Tibial artery (tissue), 4 donors: ENCODE measurements at regions not wholly inside any gene's neighbourhood (a gene's known extent, or its start where the extent isn't known, plus 50 kb on each side); places are given as distances from the start of the nearest gene placed in this dataset.
A peak's percentile ranks its signal among the peaks of the same experiment; 100 is the strongest.

Experiments used
- DNase-seq, 2 donors: peaks; one replicate each; pipeline ENCODE4 v3.0.0-alpha.2; 2019
- H3K27ac ChIP-seq, 2 donors: fragments of 200-600 bp; sonication (generic) in 1 of 2; 1 replicate in 1 of 2; 2 replicates in 1 of 2; pipeline ENCODE4 v1.5.1; 2018 to 2019; ENCODE audit warnings: mild to moderate bottlenecking in 1 of 2
- H3K27me3 ChIP-seq, 2 donors: fragments of 200-600 bp; sonication (generic) in 1 of 2; one replicate each; pipeline versions ENCODE4 v1.5.1 to v1.6.0; 2016 to 2019
- H3K36me3 ChIP-seq, 3 donors: fragments of 200-600 bp; sonication (generic) in 2 of 3; one replicate each; pipeline ENCODE4 v1.5.1; 2016 to 2019; ENCODE audit warnings: mild to moderate bottlenecking in 2 of 3
- H3K4me1 ChIP-seq, 4 donors: fragments of 200-600 bp; sonication (generic) in 2 of 4; 1 replicate in 3 of 4; 2 replicates in 1 of 4; pipeline ENCODE4 v1.5.1; 2016 to 2019
- H3K4me3 ChIP-seq, 2 donors: fragments of 200-600 bp; sonication (generic) in 1 of 2; 1 replicate in 1 of 2; 2 replicates in 1 of 2; pipeline ENCODE4 v1.5.1; 2018 to 2019; ENCODE audit warnings: mild to moderate bottlenecking in 2 of 2
- H3K9me3 ChIP-seq, 3 donors: fragments of 200-600 bp; sonication (generic) in 1 of 3; one replicate each; pipeline ENCODE4 v1.5.1; 2016 to 2019
- intact Hi-C: fragments of 100-400 bp; cut with DNase I; formaldehyde crosslinking; loops from one replicate; pipeline ENCODE4 v1.15.0; 2023; ENCODE audit warnings: low total_unique reads
- TF ChIP-seq, protein P1 (sequence below), 2 experiments: fragments of 200-600 bp in 1 of 2; fragments of 450-650 bp in 1 of 2; IDR thresholded peaks; one replicate each; pipeline ENCODE4 v1.5.1; 2017 to 2019; ENCODE audit warnings: antibody characterized with exemption in 2 of 2, mild to moderate bottlenecking in 1 of 2, moderate library complexity in 1 of 2

DNA sequence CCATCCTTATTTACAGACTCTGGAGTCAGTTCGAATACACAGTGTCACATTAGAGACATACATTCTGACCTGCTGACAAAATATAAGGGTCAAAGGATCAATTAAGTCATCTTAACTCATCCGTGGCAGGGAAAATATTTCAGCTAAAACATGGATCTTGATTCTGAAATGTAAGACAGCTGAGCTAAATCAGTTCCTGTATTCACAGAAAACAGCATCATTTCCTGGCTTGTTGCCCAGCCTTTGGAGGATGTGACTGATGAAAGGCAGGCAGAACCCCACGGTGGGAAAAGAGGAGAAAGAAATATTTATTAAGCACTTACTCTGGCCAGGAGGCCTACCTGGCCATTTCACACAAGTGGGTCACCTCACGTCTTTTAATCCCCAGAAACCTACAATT, 101.9 kb downstream of the GAS2L3 start:
- peak in 1 of 2 donors; percentile 44 for DNase-seq
- intact Hi-C loops, result no loop called here

DNA sequence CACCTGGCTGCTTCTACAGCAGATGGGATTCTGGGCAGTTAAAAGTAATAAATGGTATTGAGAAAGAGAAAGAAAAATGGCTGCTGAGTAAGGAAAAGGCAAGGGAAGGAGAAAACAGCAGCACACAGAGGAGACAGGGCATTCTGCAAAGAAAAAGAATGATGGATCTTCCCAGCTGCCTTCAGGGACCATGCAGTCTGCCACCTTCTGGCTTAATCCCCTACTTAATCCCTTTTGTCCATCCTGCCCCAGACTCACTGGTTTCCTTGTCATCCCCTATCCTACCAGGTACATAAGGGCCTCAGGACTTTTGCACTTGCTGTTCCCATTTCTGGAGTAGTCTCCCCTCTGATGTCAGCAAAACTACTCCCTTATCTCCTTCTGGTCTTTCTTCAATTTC, 107.6 kb downstream of the GAS2L3 start:
- H3K4me1 ChIP-seq, result no peaks in the 10 kb centered on the region
- intact Hi-C loops, result no loop called here

More for the DNA sequence above, 101.9 kb downstream of the GAS2L3 start:
- Histone ChIP-seq H3K9me3 (peaks cover 0 to 4% (median 0%) of the 10 kb centered on the region in 3 donors), H3K36me3 (no peaks in the 10 kb centered on the region), H3K4me3 (no peak overlapping the region), H3K4me1 (no peaks in the 10 kb centered on the region), H3K27ac (no peak overlapping the region), H3K27me3 (no peaks in the 10 kb centered on the region)
- TF ChIP-seq, protein P1, sequence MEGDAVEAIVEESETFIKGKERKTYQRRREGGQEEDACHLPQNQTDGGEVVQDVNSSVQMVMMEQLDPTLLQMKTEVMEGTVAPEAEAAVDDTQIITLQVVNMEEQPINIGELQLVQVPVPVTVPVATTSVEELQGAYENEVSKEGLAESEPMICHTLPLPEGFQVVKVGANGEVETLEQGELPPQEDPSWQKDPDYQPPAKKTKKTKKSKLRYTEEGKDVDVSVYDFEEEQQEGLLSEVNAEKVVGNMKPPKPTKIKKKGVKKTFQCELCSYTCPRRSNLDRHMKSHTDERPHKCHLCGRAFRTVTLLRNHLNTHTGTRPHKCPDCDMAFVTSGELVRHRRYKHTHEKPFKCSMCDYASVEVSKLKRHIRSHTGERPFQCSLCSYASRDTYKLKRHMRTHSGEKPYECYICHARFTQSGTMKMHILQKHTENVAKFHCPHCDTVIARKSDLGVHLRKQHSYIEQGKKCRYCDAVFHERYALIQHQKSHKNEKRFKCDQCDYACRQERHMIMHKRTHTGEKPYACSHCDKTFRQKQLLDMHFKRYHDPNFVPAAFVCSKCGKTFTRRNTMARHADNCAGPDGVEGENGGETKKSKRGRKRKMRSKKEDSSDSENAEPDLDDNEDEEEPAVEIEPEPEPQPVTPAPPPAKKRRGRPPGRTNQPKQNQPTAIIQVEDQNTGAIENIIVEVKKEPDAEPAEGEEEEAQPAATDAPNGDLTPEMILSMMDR (IDR thresholded peaks at IDR 0.05), result no peak

DNA sequence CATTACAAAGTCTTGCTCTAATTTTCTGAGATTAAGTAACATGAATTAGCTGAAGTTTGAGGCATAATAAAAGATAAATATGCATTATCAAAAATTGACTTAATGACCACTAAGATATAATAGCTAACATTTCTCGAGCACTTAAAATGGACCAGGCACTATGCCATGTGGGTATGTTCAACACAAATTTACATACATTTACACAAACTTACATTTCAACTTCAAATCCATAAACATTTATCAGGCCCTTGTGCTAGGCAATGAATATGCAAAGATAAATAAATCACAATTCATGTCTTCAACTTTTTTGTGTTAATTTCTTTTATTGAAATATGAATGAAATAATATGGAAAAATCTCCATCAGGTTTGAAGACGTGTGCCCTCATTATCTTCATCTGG, 108.7 kb downstream of the GAS2L3 start:
- no peaks in the 10 kb centered on the region for H3K36me3 ChIP-seq
- no peak for DNase-seq
- TF ChIP-seq, protein P1 (IDR thresholded peaks at IDR 0.05), result no peak
- intact Hi-C loops, result no loop called here
- no peak overlapping the region for H3K27ac ChIP-seq
- no peaks in the 10 kb centered on the region for H3K4me1 ChIP-seq
- no peaks in the 10 kb centered on the region for H3K27me3 ChIP-seq
- H3K9me3 ChIP-seq, result peaks cover 0 to 4% (median 0%) of the 10 kb centered on the region in 3 donors
- no peak overlapping the region for H3K4me3 ChIP-seq

More for the DNA sequence above, 107.6 kb downstream of the GAS2L3 start:
- DNase-seq, result no peak
- TF ChIP-seq, protein P1 (IDR thresholded peaks at IDR 0.05), result no peak
- H3K27ac ChIP-seq, result no peak overlapping the region
- no peaks in the 10 kb centered on the region for H3K36me3 ChIP-seq
- no peaks in the 10 kb centered on the region for H3K27me3 ChIP-seq
- peaks cover 0 to 4% (median 0%) of the 10 kb centered on the region in 3 donors for H3K9me3 ChIP-seq
- H3K4me3 ChIP-seq, result no peak overlapping the region

DNA sequence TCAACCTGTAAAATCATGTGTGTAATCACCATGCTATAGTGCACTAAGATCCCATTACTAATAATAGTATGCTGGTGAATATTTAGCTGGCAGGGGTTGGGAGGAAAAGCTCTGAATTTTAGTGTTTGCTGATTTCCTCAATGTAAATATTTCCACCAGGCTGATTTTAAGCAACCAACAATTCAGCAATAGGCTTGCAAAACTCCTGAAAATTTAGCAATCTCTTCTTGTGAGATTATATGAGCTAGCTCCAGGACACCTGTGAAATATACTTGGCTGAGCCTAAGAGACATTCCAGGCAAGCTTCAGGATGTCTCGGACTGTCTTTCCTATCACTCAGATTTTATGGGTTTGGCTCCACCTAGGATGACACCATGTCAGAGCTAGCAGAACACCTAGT, 106.9 kb upstream of the ANO4 start:
- Histone ChIP-seq H3K9me3 (no peaks in the 10 kb centered on the region), H3K27ac (no peak overlapping the region), H3K36me3 (no peaks in the 10 kb centered on the region), H3K4me1 (no peaks in the 10 kb centered on the region), H3K4me3 (no peak overlapping the region), H3K27me3 (no peaks in the 10 kb centered on the region)
- TF ChIP-seq, protein P1 (IDR thresholded peaks at IDR 0.05), result no peak
- intact Hi-C loops, result no loop called here
- DNase-seq, result no peak

DNA sequence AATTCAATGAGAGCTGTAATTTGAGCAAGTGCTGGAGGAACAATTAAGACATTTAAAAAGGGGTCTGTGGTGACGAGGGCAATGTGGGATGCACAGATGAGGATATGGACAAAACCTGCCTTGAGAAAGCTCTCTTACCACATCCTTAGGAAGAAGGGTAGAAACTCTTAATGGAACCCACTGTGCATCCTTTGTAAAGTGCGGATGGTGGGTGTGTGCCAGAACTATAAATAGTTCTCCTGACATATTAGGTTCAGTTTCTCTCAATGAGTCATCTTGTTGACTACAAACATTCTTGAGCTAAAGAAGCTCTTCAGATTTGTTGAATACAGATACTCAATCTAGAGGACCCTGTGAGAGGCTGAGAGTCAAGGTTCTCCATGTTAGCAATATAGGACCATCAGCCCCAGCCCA, 106.1 kb upstream of the ANO4 start:
- no peaks in the 10 kb centered on the region for H3K9me3 ChIP-seq

More for the DNA sequence above, 106.1 kb upstream of the ANO4 start:
- H3K4me3 ChIP-seq, result no peak overlapping the region
- TF ChIP-seq, protein P1 (IDR thresholded peaks at IDR 0.05), result no peak
- no peak overlapping the region for H3K27ac ChIP-seq
- no peaks in the 10 kb centered on the region for H3K27me3 ChIP-seq
- H3K36me3 ChIP-seq, result no peaks in the 10 kb centered on the region
- DNase-seq, result no peak
- H3K4me1 ChIP-seq, result no peaks in the 10 kb centered on the region
- intact Hi-C loops, result no loop called here
